Tibial artery (tissue), 4 donors: ENCODE measurements at regions not wholly inside any gene's neighbourhood (a gene's known extent, or its start where the extent isn't known, plus 50 kb on each side); places are given as distances from the start of the nearest gene placed in this dataset.

Source experiments
- DNase-seq, 2 donors: peaks; one replicate each; pipeline ENCODE4 v3.0.0-alpha.2; 2019
- H3K27ac ChIP-seq, 2 donors: fragments of 200-600 bp; sonication (generic) in 1 of 2; 1 replicate in 1 of 2; 2 replicates in 1 of 2; pipeline ENCODE4 v1.5.1; 2018 to 2019; ENCODE audit warnings: mild to moderate bottlenecking in 1 of 2
- H3K27me3 ChIP-seq, 2 donors: fragments of 200-600 bp; sonication (generic) in 1 of 2; one replicate each; pipeline versions ENCODE4 v1.5.1 to v1.6.0; 2016 to 2019
- H3K36me3 ChIP-seq, 3 donors: fragments of 200-600 bp; sonication (generic) in 2 of 3; one replicate each; pipeline ENCODE4 v1.5.1; 2016 to 2019; ENCODE audit warnings: mild to moderate bottlenecking in 2 of 3
- H3K4me1 ChIP-seq, 4 donors: fragments of 200-600 bp; sonication (generic) in 2 of 4; 1 replicate in 3 of 4; 2 replicates in 1 of 4; pipeline ENCODE4 v1.5.1; 2016 to 2019
- H3K4me3 ChIP-seq, 2 donors: fragments of 200-600 bp; sonication (generic) in 1 of 2; 1 replicate in 1 of 2; 2 replicates in 1 of 2; pipeline ENCODE4 v1.5.1; 2018 to 2019; ENCODE audit warnings: mild to moderate bottlenecking in 2 of 2
- H3K9me3 ChIP-seq, 3 donors: fragments of 200-600 bp; sonication (generic) in 1 of 3; one replicate each; pipeline ENCODE4 v1.5.1; 2016 to 2019
- CTCF ChIP-seq, 2 experiments: fragments of 200-600 bp in 1 of 2; fragments of 450-650 bp in 1 of 2; IDR thresholded peaks; one replicate each; pipeline ENCODE4 v1.5.1; 2017 to 2019; ENCODE audit warnings: antibody characterized with exemption in 2 of 2, mild to moderate bottlenecking in 1 of 2, moderate library complexity in 1 of 2
- intact Hi-C: fragments of 100-400 bp; cut with DNase I; formaldehyde crosslinking; loops from one replicate; pipeline ENCODE4 v1.15.0; 2023; ENCODE audit warnings: low total_unique reads

- Histone ChIP-seq H3K27ac (no peak overlapping the region), H3K27me3 (no peaks in the 10 kb centered on the region), H3K4me3 (no peak overlapping the region), H3K36me3 (no peaks in the 10 kb centered on the region), H3K4me1 (peaks cover 0 to 9% (median 7%) of the 10 kb centered on the region in 4 donors), H3K9me3 (peaks cover 0 to 22% (median 5%) of the 10 kb centered on the region in 3 donors)
- no peak for TF ChIP-seq CTCF (IDR thresholded peaks at IDR 0.05)
- peak in 1 of 2 donors; percentile 53 for DNase-seq
- intact Hi-C loops, result no loop called here
Observed at GRCh38 chr15:66919421-66919820, 146.0 kb upstream of the SMAD3 start.

- Histone ChIP-seq H3K27me3 (no peaks in the 10 kb centered on the region), H3K9me3 (peaks cover 0 to 22% (median 5%) of the 10 kb centered on the region in 3 donors), H3K27ac (no peak overlapping the region), H3K36me3 (no peaks in the 10 kb centered on the region), H3K4me1 (peaks cover 0 to 9% (median 7%) of the 10 kb centered on the region in 4 donors), H3K4me3 (no peak overlapping the region)
- intact Hi-C loops, result no loop called here
- no peak for TF ChIP-seq CTCF (IDR thresholded peaks at IDR 0.05)
- peak; percentile 38 to 76 for DNase-seq
Observed at GRCh38 chr15:66921319-66921915, 144.0 kb upstream of the SMAD3 start.

GRCh38 chr15:66922608-66923007 is 142.8 kb upstream of the SMAD3 start:
- H3K36me3 ChIP-seq, result no peaks in the 10 kb centered on the region
- TF ChIP-seq CTCF (IDR thresholded peaks at IDR 0.05), result no peak
- intact Hi-C loops, result no loop called here
- H3K27ac ChIP-seq, result no peak overlapping the region
- no peaks in the 10 kb centered on the region for H3K27me3 ChIP-seq
- DNase-seq, result peak in 1 of 2 donors; percentile 13
- peaks cover 0 to 22% (median 5%) of the 10 kb centered on the region in 3 donors for H3K9me3 ChIP-seq
- peaks cover 0 to 9% (median 7%) of the 10 kb centered on the region in 4 donors for H3K4me1 ChIP-seq
- no peak overlapping the region for H3K4me3 ChIP-seq

- Histone ChIP-seq H3K27me3 (no peaks in the 10 kb centered on the region), H3K27ac (no peak overlapping the region), H3K4me3 (no peak overlapping the region), H3K36me3 (no peaks in the 10 kb centered on the region), H3K4me1 (peaks cover 0 to 9% (median 7%) of the 10 kb centered on the region in 4 donors), H3K9me3 (peaks cover 0 to 15% (median 5%) of the 10 kb centered on the region in 3 donors)
- peak in 1 of 2 donors; percentile 32 for DNase-seq
- intact Hi-C loops, result no loop called here
- peak in 1 of 2 experiments; percentile 12 for TF ChIP-seq CTCF (IDR thresholded peaks at IDR 0.05)
Observed at GRCh38 chr15:66923438-66923881, 141.9 kb upstream of the SMAD3 start.

- Histone ChIP-seq H3K9me3 (peaks cover 0 to 15% (median 5%) of the 10 kb centered on the region in 3 donors), H3K4me3 (no peak overlapping the region), H3K27me3 (no peaks in the 10 kb centered on the region), H3K27ac (no peak overlapping the region), H3K4me1 (peaks cover 0 to 9% (median 7%) of the 10 kb centered on the region in 4 donors), H3K36me3 (no peaks in the 10 kb centered on the region)
- no peak for TF ChIP-seq CTCF (IDR thresholded peaks at IDR 0.05)
- intact Hi-C loops, result no loop called here
- DNase-seq, result peak in 1 of 2 donors; percentile 10
Observed at GRCh38 chr15:66924889-66925288, 140.5 kb upstream of the SMAD3 start.
